HG03354 (cell line): ENCODE measurements at regions not wholly inside any gene's neighbourhood (a gene's known extent, or its start where the extent isn't known, plus 50 kb on each side); places are given as distances from the start of the nearest gene placed in this dataset.
"Not testable (repeated sequence)": the region's sequence is repeated elsewhere in the genome, so short reads cannot be mapped to it uniquely, and the experiment has no call there.

Source experiments
- ATAC-seq: cut with Tn5 transposase; IDR thresholded peaks from one replicate; pipeline ENCODE4 v1.9.1; 2021; ENCODE audit warnings: mild to moderate bottlenecking; ENCODE audit not compliant: unreplicated experiment, poor library complexity, severe bottlenecking

DNA sequence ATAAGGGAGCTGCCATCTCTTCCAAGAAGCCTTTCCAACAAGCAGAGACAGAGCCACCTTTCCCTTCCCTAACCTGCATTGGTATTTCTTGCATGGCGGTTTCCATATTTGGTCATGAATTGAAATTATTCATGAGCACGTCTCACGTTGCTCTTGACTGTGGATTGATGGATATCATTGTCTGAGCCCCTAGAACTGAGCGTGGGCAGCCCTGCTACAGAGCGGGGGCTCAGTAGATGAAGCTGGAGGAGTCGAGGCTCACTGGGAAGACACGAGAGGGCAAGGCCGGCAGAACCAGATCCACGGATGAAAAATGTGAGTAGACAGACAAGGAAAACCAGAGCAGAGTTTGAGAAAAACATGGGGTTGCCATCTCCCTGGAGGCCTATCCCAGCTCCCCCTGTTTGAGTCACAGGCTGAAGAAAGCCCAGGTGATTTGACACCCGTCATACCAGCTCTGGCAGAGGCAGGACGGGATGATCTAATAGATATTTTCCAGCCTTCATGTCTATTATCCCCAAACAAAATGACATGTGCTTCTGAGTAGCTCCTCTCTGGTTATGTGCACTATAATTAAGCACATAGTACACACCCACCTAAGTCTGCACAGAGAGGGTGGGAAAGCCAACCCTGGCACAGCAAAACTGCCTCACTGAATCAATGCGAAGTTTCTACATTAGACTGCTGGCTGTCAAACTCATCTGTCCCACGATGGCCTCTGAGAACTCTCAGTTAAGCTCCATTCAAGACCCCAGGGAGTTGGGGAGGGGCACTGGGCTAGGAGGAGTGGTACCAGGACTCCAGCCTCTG, 363.5 kb upstream of the KLHL29 start:
- ATAC-seq: no peak

DNA sequence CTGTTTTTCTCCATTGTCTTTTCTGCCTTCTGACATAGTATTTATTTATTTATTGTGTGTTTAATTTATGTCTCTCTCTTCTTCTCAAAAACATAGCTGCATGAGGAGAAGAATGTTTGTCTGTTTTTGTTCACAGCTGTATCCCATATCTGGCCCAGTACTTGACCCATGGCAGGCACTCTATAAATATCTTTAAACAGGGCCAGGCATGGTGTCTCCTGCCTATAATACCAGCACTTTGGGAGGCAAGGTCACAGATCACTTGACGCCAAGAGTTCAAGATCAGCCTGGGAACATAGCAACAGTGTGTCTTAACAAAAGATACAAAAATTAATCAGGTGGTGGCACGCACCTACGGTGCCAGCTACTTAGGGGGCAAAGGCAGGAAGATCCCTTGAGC, 361.3 kb upstream of the KLHL29 start:
- ATAC-seq: no peak

GRCh38 chr2:23026671-23027070, 358.3 kb upstream of the KLHL29 start:
- no peak for ATAC-seq

DNA sequence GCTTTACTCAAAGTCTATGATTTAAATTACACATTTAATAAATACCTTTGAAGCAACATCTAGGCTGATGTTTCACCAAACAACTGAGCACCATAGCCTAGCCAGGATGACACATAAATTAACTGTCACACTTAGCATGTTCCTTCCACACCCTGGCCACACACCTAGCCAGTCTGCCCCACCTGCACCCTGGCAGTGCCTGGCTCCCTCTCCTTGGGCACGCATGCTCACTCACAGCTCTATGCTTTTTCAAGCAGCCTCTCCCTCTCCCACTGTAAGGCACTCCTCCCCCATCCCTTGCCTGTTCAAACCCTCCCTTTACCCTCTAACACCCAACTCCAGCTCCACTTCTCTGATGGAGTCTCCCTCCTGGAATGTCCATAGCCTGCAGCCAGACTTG, 357.6 kb upstream of the KLHL29 start:
- no peak for ATAC-seq

GRCh38 chr2:23028106-23028505, 356.9 kb upstream of the KLHL29 start:
- no peak for ATAC-seq

- no peak for ATAC-seq
Measured at GRCh38 chr2:23029111-23029510, 355.9 kb upstream of the KLHL29 start.

- no peak for ATAC-seq
Measured at GRCh38 chr2:23029951-23030350, 355.0 kb upstream of the KLHL29 start.

DNA sequence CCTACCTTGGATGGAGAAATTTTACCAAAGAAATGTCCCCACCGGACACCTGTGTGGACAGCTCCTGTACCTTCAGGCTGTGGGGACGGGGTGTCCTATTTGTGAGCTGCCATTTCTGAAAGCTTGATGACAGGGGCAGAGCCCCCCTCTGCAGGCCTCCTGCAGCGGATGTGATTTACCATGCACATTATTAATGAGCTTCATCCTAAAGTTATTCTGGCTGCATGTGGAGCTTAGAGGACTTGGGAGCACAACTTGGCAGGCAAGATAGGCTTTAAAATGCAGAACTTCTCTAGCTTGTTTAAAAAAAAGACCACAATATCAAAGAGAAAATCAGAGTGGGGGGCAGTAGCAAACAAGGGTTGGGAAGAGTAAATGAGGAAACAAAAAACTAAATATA, 350.0 kb upstream of the KLHL29 start:
- no peak for ATAC-seq

- ATAC-seq: no peak
Measured at GRCh38 chr2:23036629-23037028, 348.4 kb upstream of the KLHL29 start.

- ATAC-seq: no peak
Measured at GRCh38 chr2:23037596-23037995, 347.4 kb upstream of the KLHL29 start.

GRCh38 chr2:23041443-23041842, 343.5 kb upstream of the KLHL29 start:
- ATAC-seq: no peak

- no peak for ATAC-seq
Measured at GRCh38 chr2:23042216-23042906, 342.6 kb upstream of the KLHL29 start.

DNA sequence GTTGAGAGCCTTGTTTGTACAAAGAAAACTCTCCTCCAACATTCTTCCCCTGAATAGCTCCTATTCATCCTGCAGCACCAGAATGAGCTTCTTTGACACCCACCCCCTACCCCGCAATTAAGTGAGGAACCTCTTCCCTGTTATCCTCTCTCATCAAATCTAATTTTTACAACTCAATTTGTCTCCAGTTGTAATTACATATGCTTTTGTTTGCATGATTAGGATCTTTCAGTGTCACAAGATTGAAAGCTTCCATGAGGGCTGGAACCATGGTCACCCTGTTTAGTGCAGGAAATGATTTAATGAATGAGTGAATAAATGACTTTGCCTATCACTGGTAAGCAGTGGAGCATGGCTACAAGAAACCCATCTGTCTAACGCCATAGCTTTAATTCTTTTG, 334.6 kb upstream of the KLHL29 start:
- ATAC-seq: no peak

GRCh38 chr2:23053601-23054000, 331.4 kb upstream of the KLHL29 start:
- ATAC-seq: no peak

DNA sequence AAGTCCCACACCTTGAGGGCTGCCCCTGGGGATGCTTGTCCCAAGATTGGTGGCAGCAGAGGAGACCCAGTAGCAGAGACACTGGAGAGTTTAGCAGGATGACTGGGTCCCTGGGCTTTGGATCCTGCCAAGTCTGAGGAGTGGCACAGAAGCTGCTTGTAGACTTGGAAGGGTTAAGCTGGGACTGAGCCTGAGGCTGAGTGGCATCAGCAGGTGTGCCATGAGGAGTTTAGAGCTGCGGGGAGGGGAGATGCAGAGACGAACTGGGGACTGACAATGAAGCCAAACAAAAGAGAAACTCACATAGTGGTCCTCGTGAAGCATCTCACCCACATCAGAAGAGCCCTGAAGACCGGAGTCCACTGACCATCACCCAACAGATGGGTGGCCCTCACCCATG, 329.7 kb upstream of the KLHL29 start:
- no peak for ATAC-seq

DNA sequence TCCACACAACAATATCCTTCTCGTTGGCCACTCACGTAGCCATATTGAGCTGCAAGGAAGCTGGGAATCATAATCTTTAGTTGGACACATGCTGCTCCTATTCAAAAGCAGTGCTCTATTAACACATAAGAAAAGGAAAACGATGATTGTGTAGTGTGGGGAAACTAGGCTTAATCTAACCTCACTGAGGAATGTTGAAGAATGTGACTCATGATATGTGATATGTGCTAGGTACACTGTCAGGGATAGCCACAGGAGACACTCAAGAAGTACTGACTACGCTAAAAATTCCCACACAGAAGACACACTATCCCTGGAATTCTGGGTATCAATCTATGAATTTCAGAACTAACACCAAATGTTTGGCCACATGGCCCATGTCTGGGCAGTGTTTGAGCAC, 328.1 kb upstream of the KLHL29 start:
- not testable (repeated sequence) for ATAC-seq

GRCh38 chr2:23058435-23058834, 326.5 kb upstream of the KLHL29 start:
- no peak for ATAC-seq

DNA sequence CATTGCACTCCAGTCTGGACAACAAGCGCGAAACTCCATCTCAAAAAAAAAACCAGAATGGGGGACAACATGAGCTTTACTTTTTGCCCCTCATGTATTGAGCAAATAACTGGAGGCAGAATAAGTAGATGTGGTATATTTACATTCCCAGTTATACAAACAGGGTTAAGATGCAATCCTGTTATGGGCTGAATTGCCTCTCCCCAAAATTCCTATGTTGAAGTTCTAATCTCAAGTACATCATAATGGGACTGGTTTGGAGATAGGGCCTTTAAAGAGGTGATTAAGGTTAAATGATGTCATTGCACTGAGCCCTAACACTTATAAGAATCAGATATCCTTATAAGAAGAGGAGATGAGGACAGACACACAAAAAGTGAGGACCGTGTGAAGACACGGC, 319.8 kb upstream of the KLHL29 start:
- ATAC-seq: no peak

- ATAC-seq: no peak
Measured at GRCh38 chr2:23065936-23066335, 319.0 kb upstream of the KLHL29 start.

- no peak for ATAC-seq
Measured at GRCh38 chr2:23066686-23067085, 318.3 kb upstream of the KLHL29 start.

DNA sequence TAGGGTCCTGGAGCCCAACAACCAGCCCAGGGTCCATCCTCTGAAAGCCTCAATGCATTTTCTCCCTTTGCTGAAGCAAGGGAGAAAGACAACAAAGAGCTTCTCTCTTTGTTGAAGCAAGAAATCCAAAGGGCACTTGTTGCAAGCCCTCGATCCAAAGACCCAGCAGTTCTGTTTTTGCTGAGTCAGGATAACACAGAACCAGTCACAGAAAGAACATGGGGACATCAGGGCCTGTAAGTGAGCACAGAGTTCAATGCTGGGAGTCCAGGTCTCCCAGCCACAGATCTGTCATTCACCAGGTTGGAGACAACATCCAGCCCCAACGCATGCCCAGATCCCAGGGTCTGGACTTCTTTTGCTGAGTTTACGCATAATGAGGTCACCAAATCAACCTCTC, 315.8 kb upstream of the KLHL29 start:
- no peak for ATAC-seq
